ENCODE measurements at regions not wholly inside any gene's neighbourhood (a gene's known extent, or its start where the extent isn't known, plus 50 kb on each side); places are given as distances from the start of the nearest gene placed in this dataset.

- TF ChIP-seq EZH2 (IDR thresholded peaks at IDR 0.05; ENCODE audit: borderline replicate concordance, low read depth, low read length, severe bottlenecking) (no peak), CTCF (IDR thresholded peaks at IDR 0.05; ENCODE audit: borderline replicate concordance, extremely low read depth, low read length, poor library complexity, severe bottlenecking) (no peak)
These were observed 127.8 kb downstream of the EMX2 start for GRCh38 chr10:117670116-117670904.
